ENCODE measurements at regions not wholly inside any gene's neighbourhood (a gene's known extent, or its start where the extent isn't known, plus 50 kb on each side); places are given as distances from the start of the nearest gene placed in this dataset.
A peak's percentile ranks its signal among the peaks of the same experiment; 100 is the strongest.

- TF ChIP-seq USF2 (IDR thresholded peaks at IDR 0.05; ENCODE audit: low read depth, low read length) = peak; percentile 36; the same call in 1 of the 2 replicates
- TF ChIP-seq, protein P1, sequence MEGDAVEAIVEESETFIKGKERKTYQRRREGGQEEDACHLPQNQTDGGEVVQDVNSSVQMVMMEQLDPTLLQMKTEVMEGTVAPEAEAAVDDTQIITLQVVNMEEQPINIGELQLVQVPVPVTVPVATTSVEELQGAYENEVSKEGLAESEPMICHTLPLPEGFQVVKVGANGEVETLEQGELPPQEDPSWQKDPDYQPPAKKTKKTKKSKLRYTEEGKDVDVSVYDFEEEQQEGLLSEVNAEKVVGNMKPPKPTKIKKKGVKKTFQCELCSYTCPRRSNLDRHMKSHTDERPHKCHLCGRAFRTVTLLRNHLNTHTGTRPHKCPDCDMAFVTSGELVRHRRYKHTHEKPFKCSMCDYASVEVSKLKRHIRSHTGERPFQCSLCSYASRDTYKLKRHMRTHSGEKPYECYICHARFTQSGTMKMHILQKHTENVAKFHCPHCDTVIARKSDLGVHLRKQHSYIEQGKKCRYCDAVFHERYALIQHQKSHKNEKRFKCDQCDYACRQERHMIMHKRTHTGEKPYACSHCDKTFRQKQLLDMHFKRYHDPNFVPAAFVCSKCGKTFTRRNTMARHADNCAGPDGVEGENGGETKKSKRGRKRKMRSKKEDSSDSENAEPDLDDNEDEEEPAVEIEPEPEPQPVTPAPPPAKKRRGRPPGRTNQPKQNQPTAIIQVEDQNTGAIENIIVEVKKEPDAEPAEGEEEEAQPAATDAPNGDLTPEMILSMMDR (conservative IDR thresholded peaks at IDR 0.05; ENCODE audit: low read depth, low read length) = no peak
- TF ChIP-seq POLR2A (IDR thresholded peaks at IDR 0.05; ENCODE audit: low read depth, low read length) = no peak
- TF ChIP-seq MAFK (IDR thresholded peaks at IDR 0.05; ENCODE audit: low read depth, low read length) = no peak
- no peak for TF ChIP-seq RCOR1 (IDR thresholded peaks at IDR 0.05; ENCODE audit: insufficient replicate concordance, low read length)
Measured at GRCh38 chr14:71168564-71169427, 261.5 kb downstream of the PCNX1 start.
